ENCODE measurements at regions not wholly inside any gene's neighbourhood (a gene's known extent, or its start where the extent isn't known, plus 50 kb on each side); places are given as distances from the start of the nearest gene placed in this dataset.
"Not testable (repeated sequence)": the region's sequence is repeated elsewhere in the genome, so short reads cannot be mapped to it uniquely, and the experiment has no call there.

DNA sequence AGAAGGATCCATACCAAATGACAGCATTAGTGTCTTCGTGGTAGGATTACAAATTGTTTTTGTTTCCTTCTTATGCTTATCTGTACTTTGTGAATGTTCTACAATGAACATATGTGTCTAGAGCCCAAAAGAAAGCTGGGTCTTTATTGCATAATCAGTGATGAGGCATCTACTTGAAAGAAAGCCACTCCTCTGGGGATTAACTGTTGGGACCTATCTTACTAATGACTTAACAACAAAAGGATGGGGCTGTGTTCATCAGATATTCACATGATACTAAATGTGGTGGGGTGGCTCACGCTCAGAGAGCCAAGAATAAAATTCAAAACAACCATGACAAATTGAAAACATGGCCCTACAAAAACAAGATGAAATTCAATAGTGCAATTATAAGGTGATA lies 160.2 kb downstream of the RGS9 start:
- no peak overlapping the region for H3K27ac Mint-ChIP-seq (ENCODE audit: unreplicated experiment)
- no peaks in the 10 kb centered on the region for H3K9me3 Mint-ChIP-seq
- H3K27me3 Mint-ChIP-seq (ENCODE audit: low read depth), result no peaks in the 10 kb centered on the region
- H3K4me3 Mint-ChIP-seq, result no peak overlapping the region
- no peak for DNase-seq (ENCODE audit: low read depth, low spot score)
- H3K36me3 Mint-ChIP-seq (ENCODE audit: low read depth), result no peaks in the 10 kb centered on the region
- peaks cover 7% of the 10 kb centered on the region for H3K4me1 Mint-ChIP-seq
- TF ChIP-seq, protein P1, sequence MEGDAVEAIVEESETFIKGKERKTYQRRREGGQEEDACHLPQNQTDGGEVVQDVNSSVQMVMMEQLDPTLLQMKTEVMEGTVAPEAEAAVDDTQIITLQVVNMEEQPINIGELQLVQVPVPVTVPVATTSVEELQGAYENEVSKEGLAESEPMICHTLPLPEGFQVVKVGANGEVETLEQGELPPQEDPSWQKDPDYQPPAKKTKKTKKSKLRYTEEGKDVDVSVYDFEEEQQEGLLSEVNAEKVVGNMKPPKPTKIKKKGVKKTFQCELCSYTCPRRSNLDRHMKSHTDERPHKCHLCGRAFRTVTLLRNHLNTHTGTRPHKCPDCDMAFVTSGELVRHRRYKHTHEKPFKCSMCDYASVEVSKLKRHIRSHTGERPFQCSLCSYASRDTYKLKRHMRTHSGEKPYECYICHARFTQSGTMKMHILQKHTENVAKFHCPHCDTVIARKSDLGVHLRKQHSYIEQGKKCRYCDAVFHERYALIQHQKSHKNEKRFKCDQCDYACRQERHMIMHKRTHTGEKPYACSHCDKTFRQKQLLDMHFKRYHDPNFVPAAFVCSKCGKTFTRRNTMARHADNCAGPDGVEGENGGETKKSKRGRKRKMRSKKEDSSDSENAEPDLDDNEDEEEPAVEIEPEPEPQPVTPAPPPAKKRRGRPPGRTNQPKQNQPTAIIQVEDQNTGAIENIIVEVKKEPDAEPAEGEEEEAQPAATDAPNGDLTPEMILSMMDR (conservative IDR thresholded peaks at IDR 0.05), result no peak

DNA sequence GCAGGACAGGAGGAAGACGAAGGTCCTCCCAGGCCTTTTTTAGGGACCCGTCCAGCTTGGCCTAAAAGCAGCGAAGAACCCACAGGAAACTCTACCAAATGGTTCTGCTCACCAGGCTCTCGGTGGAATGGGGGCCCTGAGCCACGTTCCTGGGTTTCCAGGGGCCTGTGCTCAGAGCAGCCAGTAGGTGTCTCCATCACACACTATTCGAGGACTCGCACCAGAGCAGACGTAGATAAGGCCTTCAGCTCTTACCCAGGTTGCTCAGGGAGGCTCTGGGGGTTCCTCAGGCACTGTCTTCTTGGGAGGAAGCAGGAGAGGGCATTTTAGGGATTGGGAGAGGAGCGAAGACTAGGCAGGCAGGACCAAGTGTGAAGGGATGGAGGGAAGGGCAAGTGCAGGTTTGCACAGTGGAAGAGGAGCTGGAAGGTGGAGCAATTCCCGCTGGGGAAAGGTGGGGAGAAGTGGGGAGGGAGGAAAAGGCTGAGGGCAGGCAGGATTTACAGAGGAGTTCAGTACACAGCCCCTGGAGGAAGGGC lies 157.1 kb downstream of the RGS9 start:
- Mint-ChIP-seq H3K27ac (ENCODE audit: unreplicated experiment) (no peak overlapping the region), H3K27me3 (ENCODE audit: low read depth) (no peaks in the 10 kb centered on the region)
- peak; percentile 53 for DNase-seq (ENCODE audit: low read depth, low spot score)

DNA sequence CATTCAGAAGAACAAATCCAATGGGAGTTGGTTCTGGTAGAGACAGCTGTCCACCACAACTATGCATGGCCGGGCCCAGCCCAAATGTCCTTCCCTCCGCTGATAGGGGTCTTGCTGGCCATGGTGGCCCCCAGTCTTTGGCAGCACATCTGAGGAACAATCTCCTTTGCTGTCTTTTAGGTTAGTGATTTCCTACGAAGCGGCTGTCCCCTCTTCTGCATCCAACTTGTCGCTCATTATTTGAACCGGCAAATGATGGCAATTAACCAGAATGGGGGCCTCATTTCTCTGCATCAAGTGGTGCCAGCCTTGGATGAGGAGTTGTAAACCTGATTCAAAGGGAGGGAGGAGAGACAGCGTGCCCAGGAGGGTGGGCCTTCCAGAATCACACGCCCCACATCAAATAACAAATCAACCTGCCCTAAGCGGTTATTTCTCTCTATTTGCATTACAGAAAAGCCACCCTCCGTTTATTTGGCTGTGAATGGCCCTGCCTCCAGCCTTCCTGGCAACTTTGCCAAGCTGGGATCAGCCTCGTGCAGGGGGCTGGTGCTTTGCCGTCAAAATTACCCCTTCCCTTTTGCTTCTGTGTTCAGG lies 156.5 kb downstream of the RGS9 start:
- H3K9me3 Mint-ChIP-seq, result no peaks in the 10 kb centered on the region
- H3K4me3 Mint-ChIP-seq, result no peak overlapping the region
- H3K36me3 Mint-ChIP-seq (ENCODE audit: low read depth), result no peaks in the 10 kb centered on the region
- H3K27ac Mint-ChIP-seq (ENCODE audit: unreplicated experiment), result no peak overlapping the region
- DNase-seq (ENCODE audit: low read depth, low spot score), result peak; percentile 2
- peaks cover 12% of the 10 kb centered on the region for H3K4me1 Mint-ChIP-seq
- TF ChIP-seq, protein P1 (conservative IDR thresholded peaks at IDR 0.05), result no peak
- H3K27me3 Mint-ChIP-seq (ENCODE audit: low read depth), result no peaks in the 10 kb centered on the region

More for the DNA sequence above, 157.1 kb downstream of the RGS9 start:
- H3K4me1 Mint-ChIP-seq, result peaks cover 12% of the 10 kb centered on the region
- no peaks in the 10 kb centered on the region for H3K36me3 Mint-ChIP-seq (ENCODE audit: low read depth)
- H3K9me3 Mint-ChIP-seq, result no peaks in the 10 kb centered on the region
- H3K4me3 Mint-ChIP-seq, result no peak overlapping the region
- TF ChIP-seq, protein P1 (conservative IDR thresholded peaks at IDR 0.05), result peak; percentile 86

DNA sequence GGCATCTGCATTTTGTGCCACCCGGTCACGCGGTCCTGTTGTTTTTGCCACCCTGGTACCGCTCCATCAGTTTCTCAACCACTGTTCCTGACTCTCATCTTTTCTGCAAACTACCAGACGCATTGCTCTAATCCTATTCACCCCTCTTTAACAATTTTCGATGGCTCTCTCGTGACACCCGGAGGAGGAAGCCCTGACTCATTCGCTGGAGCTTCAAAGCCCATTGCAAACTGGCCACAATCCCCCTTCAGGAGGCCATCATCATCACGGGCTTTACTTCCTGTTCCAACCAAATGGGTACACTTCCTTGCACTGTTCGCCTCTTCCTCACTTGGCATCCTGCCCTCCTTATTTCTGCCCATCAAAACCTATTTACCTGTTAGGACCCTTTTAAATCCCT lies 155.3 kb downstream of the RGS9 start:
- H3K9me3 Mint-ChIP-seq, result peaks cover 4% of the 10 kb centered on the region
- no peak for DNase-seq (ENCODE audit: low read depth, low spot score)
- no peak overlapping the region for H3K4me3 Mint-ChIP-seq
- TF ChIP-seq, protein P1 (conservative IDR thresholded peaks at IDR 0.05), result no peak
- H3K27ac Mint-ChIP-seq (ENCODE audit: unreplicated experiment), result peak overlapping the region; percentile 36
- H3K27me3 Mint-ChIP-seq (ENCODE audit: low read depth), result no peaks in the 10 kb centered on the region
- H3K4me1 Mint-ChIP-seq, result peaks cover 12% of the 10 kb centered on the region
- H3K36me3 Mint-ChIP-seq (ENCODE audit: low read depth), result peaks cover 2% of the 10 kb centered on the region

DNA sequence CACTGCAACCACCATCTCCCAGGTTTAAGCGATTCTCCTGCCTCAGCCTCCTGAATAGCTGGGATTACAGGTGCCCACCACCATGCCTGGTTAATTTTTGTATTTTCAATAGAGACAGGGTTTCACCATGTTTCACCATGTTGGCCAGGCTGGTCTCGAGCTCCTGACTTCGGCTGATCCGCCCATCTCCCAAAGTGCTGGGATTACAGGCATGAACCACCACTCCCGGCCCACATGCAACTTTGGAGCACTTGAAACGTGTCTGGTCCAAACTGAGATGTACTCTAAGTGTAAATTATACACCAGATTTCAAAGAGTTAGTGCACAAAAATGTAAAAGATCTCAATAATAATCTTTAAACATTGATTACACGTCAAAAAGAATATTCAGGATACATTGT lies 154.1 kb downstream of the RGS9 start:
- H3K27me3 Mint-ChIP-seq (ENCODE audit: low read depth); H3K36me3 Mint-ChIP-seq (ENCODE audit: low read depth); H3K4me3 Mint-ChIP-seq; H3K9me3 Mint-ChIP-seq; H3K27ac Mint-ChIP-seq (ENCODE audit: unreplicated experiment); DNase-seq (ENCODE audit: low read depth, low spot score): not testable (repeated sequence)
- H3K4me1 Mint-ChIP-seq, result peaks cover 12% of the 10 kb centered on the region

DNA sequence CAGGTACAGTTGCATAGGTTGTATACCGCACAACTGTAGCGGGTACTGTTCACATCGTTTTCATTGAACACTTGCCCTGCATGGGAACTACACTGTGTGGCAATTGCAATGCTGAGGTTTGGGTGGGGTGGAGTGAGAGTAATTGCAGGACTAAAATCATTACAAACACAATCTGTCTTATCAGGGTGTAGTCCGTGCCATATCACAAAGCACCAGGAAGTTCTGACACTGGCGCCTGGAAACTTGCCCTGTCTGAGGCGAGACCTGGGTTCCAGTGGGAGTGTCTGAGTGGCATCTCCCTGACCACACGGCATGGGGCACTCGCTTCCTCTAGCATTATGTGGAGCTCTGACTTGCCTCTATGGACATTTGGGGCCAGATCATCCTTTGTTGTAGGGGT lies 153.4 kb downstream of the RGS9 start:
- no peak for DNase-seq (ENCODE audit: low read depth, low spot score)

More for the DNA sequence above, 153.4 kb downstream of the RGS9 start:
- no peak overlapping the region for H3K4me3 Mint-ChIP-seq
- TF ChIP-seq, protein P1 (conservative IDR thresholded peaks at IDR 0.05), result no peak
- H3K9me3 Mint-ChIP-seq, result peaks cover 4% of the 10 kb centered on the region
- no peaks in the 10 kb centered on the region for H3K27me3 Mint-ChIP-seq (ENCODE audit: low read depth)
- peaks cover 2% of the 10 kb centered on the region for H3K36me3 Mint-ChIP-seq (ENCODE audit: low read depth)
- H3K27ac Mint-ChIP-seq (ENCODE audit: unreplicated experiment), result no peak overlapping the region
- H3K4me1 Mint-ChIP-seq, result peaks cover 12% of the 10 kb centered on the region

Measured in neural crest cell (in vitro differentiated cells).